Heart left ventricle (tissue), 13 donors: ENCODE measurements at regions not wholly inside any gene's neighbourhood (a gene's known extent, or its start where the extent isn't known, plus 50 kb on each side); places are given as distances from the start of the nearest gene placed in this dataset.

Experiments used
- POLR2A ChIP-seq, 2 donors: fragments of 450-650 bp; IDR thresholded peaks; one replicate each; pipeline ENCODE4 v1.6.1; 2017; ENCODE audit warnings: antibody characterized with exemption in 2 of 2, mild to moderate bottlenecking in 2 of 2, moderate library complexity in 2 of 2
- TF ChIP-seq, protein P1 (sequence below), 12 donors: fragments of 200-600 bp; sonication (generic) in 4 of 12; IDR thresholded peaks; one replicate each; pipeline versions ENCODE4 v1.5.0 to v1.8.0; 2018 to 2022; ENCODE audit warnings: antibody characterized with exemption in 12 of 12, mild to moderate bottlenecking in 5 of 12
- donor health status: ischemic (EF 13 %, LVEDD 7.1; RV severe dilation, severe dysfunction).
- donor health status: DM: no; HTN: yes; CAD: no.
- donor health status: DM: no; HTN: no; CAD: no.
- donor health status: ischemic (EF 25% LVEDD 6.9; RV normal size, moderate dysfunction).
- donor health status: ischemic (EF 25% LVEDD 5.7; RV mildly dilated, moderate dysfunction).
- donor health status: ischemic (EF 35%, LVEDD 5.7; RV mildly dilated, moderate dysfunction).
- donor health status: nonischemic (EF 11% LVEDD 7.7; RV severe dilation, severe dysfunction).
- donor health status: DM: yes; HTN: yes; CAD: no.
- donor health status: PGD.
- donor health status: ischemic (EF 29% LVEDD 5.4; RV normal size, mild dysfunction).
- donor health status: nonischemic (EF 23%, LVEDD 6.1; RV moderate dilation, normal function).

DNA sequence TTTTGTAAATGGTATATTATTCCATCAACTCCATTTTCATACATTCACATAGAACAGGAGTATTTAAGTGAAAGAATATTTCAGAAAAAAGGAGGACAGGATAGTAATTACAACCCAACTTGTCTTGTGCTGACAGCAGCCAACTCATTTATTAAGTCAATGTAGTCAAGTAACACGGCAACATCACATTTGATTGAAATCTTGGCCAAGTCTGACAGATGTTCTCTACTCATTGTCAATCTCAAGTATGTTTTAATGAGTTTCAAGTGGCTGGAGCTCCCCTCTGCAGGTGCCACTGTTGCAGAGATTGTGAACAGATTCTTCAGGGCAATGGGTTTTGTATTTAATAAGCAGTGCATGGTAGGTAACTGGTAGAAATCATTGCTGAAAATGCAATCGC, 332.5 kb downstream of the C4orf33 start:
- TF ChIP-seq, protein P1, sequence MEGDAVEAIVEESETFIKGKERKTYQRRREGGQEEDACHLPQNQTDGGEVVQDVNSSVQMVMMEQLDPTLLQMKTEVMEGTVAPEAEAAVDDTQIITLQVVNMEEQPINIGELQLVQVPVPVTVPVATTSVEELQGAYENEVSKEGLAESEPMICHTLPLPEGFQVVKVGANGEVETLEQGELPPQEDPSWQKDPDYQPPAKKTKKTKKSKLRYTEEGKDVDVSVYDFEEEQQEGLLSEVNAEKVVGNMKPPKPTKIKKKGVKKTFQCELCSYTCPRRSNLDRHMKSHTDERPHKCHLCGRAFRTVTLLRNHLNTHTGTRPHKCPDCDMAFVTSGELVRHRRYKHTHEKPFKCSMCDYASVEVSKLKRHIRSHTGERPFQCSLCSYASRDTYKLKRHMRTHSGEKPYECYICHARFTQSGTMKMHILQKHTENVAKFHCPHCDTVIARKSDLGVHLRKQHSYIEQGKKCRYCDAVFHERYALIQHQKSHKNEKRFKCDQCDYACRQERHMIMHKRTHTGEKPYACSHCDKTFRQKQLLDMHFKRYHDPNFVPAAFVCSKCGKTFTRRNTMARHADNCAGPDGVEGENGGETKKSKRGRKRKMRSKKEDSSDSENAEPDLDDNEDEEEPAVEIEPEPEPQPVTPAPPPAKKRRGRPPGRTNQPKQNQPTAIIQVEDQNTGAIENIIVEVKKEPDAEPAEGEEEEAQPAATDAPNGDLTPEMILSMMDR (IDR thresholded peaks at IDR 0.05), result no peak
- no peak for TF ChIP-seq POLR2A (IDR thresholded peaks at IDR 0.05)
